HG02885 (cell line): ENCODE measurements at regions not wholly inside any gene's neighbourhood (a gene's known extent, or its start where the extent isn't known, plus 50 kb on each side); places are given as distances from the start of the nearest gene placed in this dataset.
"Not testable (repeated sequence)": the region's sequence is repeated elsewhere in the genome, so short reads cannot be mapped to it uniquely, and the experiment has no call there.

Experiments
- ATAC-seq: cut with Tn5 transposase; IDR thresholded peaks from one replicate; pipeline ENCODE4 v1.9.1; 2021; ENCODE audit warnings: mild to moderate bottlenecking; ENCODE audit not compliant: unreplicated experiment, poor library complexity

- not testable (repeated sequence) for ATAC-seq
These were observed 79.9 kb upstream of the KCNJ18 start for GRCh38 chr17:21612123-21613070.

- no peak for ATAC-seq
These were observed 79.3 kb upstream of the KCNJ18 start for GRCh38 chr17:21613071-21613429.

- ATAC-seq = not testable (repeated sequence)
These were observed 65.3 kb upstream of the KCNJ18 start for GRCh38 chr17:21626987-21627386.
